ENCODE measurements at regions not wholly inside any gene's neighbourhood (a gene's known extent, or its start where the extent isn't known, plus 50 kb on each side); places are given as distances from the start of the nearest gene placed in this dataset.

DNA sequence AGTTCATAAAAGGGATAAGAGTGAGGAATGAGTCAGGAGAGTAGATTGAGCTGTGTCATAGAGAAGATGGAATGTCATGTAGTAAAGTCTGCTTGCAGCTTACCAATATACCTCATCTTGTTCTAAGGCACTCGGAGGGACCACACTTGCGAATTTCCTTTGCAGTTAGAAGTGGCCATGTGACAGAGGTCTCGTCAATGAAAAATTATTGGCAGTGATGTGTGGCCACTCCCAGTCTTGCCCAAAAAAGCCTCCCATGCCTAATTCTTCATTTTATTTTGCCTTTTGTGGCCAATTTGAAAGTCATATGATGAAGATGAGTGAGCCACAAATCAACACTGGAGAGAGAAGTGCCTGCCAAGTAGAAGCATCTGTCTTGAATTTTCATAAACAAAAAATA, 465.6 kb upstream of the ZNF385D start:
- Histone ChIP-seq H3K4me3 (ENCODE audit: low read depth in 1 of 2, low read length in 2 of 2) (no peak overlapping the region), H3K79me2 (ENCODE audit: insufficient read depth, low read length) (no peaks in the 10 kb centered on the region), H3K36me3 (ENCODE audit: insufficient read depth, low read length) (no peaks in the 10 kb centered on the region), H3K9ac (ENCODE audit: low read depth, low read length) (no peak overlapping the region), H2AFZ (ENCODE audit: low read depth, low read length) (no peak overlapping the region), H3K4me2 (ENCODE audit: insufficient read depth, low read length) (no peak overlapping the region), H3K9me3 (ENCODE audit: insufficient read depth, low read length, severe bottlenecking) (no peaks in the 10 kb centered on the region), H3K4me1 (ENCODE audit: insufficient read depth, low read length) (no peaks in the 10 kb centered on the region), H3K27me3 (ENCODE audit: insufficient read depth, low read length, poor library complexity) (no peaks in the 10 kb centered on the region), H3K27ac (ENCODE audit: low read length) (no peak overlapping the region), H4K20me1 (ENCODE audit: insufficient read depth, low read length) (no peaks in the 10 kb centered on the region)
- DNase-seq (no peak), ATAC-seq (ENCODE audit: insufficient read depth, low read depth) (no peak)
- TF ChIP-seq, protein P1, sequence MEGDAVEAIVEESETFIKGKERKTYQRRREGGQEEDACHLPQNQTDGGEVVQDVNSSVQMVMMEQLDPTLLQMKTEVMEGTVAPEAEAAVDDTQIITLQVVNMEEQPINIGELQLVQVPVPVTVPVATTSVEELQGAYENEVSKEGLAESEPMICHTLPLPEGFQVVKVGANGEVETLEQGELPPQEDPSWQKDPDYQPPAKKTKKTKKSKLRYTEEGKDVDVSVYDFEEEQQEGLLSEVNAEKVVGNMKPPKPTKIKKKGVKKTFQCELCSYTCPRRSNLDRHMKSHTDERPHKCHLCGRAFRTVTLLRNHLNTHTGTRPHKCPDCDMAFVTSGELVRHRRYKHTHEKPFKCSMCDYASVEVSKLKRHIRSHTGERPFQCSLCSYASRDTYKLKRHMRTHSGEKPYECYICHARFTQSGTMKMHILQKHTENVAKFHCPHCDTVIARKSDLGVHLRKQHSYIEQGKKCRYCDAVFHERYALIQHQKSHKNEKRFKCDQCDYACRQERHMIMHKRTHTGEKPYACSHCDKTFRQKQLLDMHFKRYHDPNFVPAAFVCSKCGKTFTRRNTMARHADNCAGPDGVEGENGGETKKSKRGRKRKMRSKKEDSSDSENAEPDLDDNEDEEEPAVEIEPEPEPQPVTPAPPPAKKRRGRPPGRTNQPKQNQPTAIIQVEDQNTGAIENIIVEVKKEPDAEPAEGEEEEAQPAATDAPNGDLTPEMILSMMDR (IDR thresholded peaks at IDR 0.05; ENCODE audit: borderline replicate concordance, extremely low read depth, low read length, poor library complexity, severe bottlenecking) = no peak
- TF ChIP-seq EZH2 (IDR thresholded peaks at IDR 0.05; ENCODE audit: borderline replicate concordance, low read depth, low read length, severe bottlenecking) = no peak

DNA sequence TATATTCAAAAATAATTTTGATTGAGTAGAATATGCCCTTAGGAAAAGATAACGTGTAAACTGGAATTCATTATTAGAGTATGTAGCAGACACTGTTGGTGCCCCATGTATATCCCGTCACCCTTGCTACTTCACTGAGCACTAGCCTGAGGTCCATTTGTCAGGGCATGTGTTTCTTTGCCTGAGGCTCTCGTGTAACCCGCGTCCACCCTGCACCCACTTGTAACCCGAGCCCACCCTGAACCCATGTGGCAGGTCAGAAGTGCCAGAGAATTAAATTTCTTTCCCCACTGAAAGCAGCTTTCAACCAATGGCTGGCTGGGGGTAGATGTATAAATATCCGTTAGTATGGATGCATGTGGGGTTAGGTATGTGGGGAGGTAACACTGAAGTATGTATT, 474.2 kb upstream of the ZNF385D start:
- Histone ChIP-seq H3K27me3 (ENCODE audit: insufficient read depth, low read length, poor library complexity) (no peaks in the 10 kb centered on the region), H3K4me3 (ENCODE audit: low read depth in 1 of 2, low read length in 2 of 2) (no peak overlapping the region), H3K9me3 (ENCODE audit: insufficient read depth, low read length, severe bottlenecking) (no peaks in the 10 kb centered on the region), H3K79me2 (ENCODE audit: insufficient read depth, low read length) (no peaks in the 10 kb centered on the region), H4K20me1 (ENCODE audit: insufficient read depth, low read length) (no peaks in the 10 kb centered on the region), H3K27ac (ENCODE audit: low read length) (no peak overlapping the region), H3K4me1 (ENCODE audit: insufficient read depth, low read length) (no peaks in the 10 kb centered on the region), H3K36me3 (ENCODE audit: insufficient read depth, low read length) (no peaks in the 10 kb centered on the region), H3K4me2 (ENCODE audit: insufficient read depth, low read length) (no peak overlapping the region), H2AFZ (ENCODE audit: low read depth, low read length) (no peak overlapping the region), H3K9ac (ENCODE audit: low read depth, low read length) (no peak overlapping the region)
- TF ChIP-seq, protein P1 (IDR thresholded peaks at IDR 0.05; ENCODE audit: borderline replicate concordance, extremely low read depth, low read length, poor library complexity, severe bottlenecking) = no peak
- DNase-seq = no peak
- no peak for ATAC-seq (ENCODE audit: insufficient read depth, low read depth)

DNA sequence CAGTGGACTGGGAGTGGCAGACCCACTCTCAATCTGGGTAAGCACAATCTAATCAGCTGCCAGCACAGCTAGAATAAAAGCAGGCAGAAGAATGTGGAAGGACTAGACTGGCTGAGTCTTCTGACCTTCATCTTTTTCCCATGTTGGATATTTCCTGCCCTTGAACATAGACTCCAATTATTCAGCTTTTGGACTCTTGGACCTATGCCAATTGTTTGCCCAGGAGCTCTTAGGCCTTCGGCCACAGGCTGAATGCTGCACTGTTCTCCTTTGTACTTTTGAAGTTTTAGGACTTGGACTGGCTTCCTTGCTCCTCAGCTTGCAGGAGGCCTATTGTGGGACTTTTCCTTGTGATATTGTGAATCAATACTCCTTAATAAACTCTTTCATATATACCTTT, 477.7 kb upstream of the ZNF385D start:
- ATAC-seq (ENCODE audit: insufficient read depth, low read depth) (no peak), DNase-seq (no peak)
- no peak overlapping the region for H3K4me2 ChIP-seq (ENCODE audit: insufficient read depth, low read length)
- H3K4me1 ChIP-seq (ENCODE audit: insufficient read depth, low read length) = no peaks in the 10 kb centered on the region
- no peak overlapping the region for H2AFZ ChIP-seq (ENCODE audit: low read depth, low read length)
- TF ChIP-seq EZH2 (IDR thresholded peaks at IDR 0.05; ENCODE audit: borderline replicate concordance, low read depth, low read length, severe bottlenecking) = no peak
- TF ChIP-seq, protein P1 (IDR thresholded peaks at IDR 0.05; ENCODE audit: borderline replicate concordance, extremely low read depth, low read length, poor library complexity, severe bottlenecking) = no peak
- no peaks in the 10 kb centered on the region for H4K20me1 ChIP-seq (ENCODE audit: insufficient read depth, low read length)
- no peak overlapping the region for H3K4me3 ChIP-seq (ENCODE audit: low read depth in 1 of 2, low read length in 2 of 2)
- H3K27me3 ChIP-seq (ENCODE audit: insufficient read depth, low read length, poor library complexity) = no peaks in the 10 kb centered on the region
- no peaks in the 10 kb centered on the region for H3K79me2 ChIP-seq (ENCODE audit: insufficient read depth, low read length)
- no peaks in the 10 kb centered on the region for H3K36me3 ChIP-seq (ENCODE audit: insufficient read depth, low read length)
- H3K27ac ChIP-seq (ENCODE audit: low read length) = no peak overlapping the region
- H3K9me3 ChIP-seq (ENCODE audit: insufficient read depth, low read length, severe bottlenecking) = no peaks in the 10 kb centered on the region
- H3K9ac ChIP-seq (ENCODE audit: low read depth, low read length) = no peak overlapping the region

DNA sequence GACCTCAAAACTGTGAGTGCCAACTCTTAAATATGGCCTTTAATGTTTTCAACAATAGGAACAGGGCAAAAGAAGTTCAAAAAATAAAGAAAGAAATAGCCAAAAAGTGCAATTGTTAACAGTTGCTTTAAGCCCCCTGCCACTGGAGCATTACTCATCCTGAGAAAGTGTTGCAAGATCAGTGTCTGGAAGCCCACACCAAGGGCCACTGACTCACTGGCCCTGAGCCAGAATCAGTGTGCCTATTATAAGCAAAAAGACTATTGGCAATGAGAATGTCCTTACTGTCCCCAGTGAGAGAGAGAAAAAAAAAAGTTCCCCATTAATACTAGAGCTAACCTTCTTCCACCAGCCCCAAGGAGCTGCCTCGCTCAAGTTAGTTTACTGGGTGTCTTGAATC, 480.1 kb upstream of the ZNF385D start:
- no peak overlapping the region for H3K27ac ChIP-seq (ENCODE audit: low read length)
- no peaks in the 10 kb centered on the region for H3K27me3 ChIP-seq (ENCODE audit: insufficient read depth, low read length, poor library complexity)
- no peak overlapping the region for H3K9ac ChIP-seq (ENCODE audit: low read depth, low read length)
- TF ChIP-seq, protein P1 (IDR thresholded peaks at IDR 0.05; ENCODE audit: borderline replicate concordance, extremely low read depth, low read length, poor library complexity, severe bottlenecking) = no peak
- TF ChIP-seq EZH2 (IDR thresholded peaks at IDR 0.05; ENCODE audit: borderline replicate concordance, low read depth, low read length, severe bottlenecking) = no peak
- no peaks in the 10 kb centered on the region for H3K4me1 ChIP-seq (ENCODE audit: insufficient read depth, low read length)
- no peaks in the 10 kb centered on the region for H3K9me3 ChIP-seq (ENCODE audit: insufficient read depth, low read length, severe bottlenecking)
- H4K20me1 ChIP-seq (ENCODE audit: insufficient read depth, low read length) = no peaks in the 10 kb centered on the region
- H3K79me2 ChIP-seq (ENCODE audit: insufficient read depth, low read length) = no peaks in the 10 kb centered on the region
- no peak overlapping the region for H3K4me2 ChIP-seq (ENCODE audit: insufficient read depth, low read length)
- no peak for ATAC-seq (ENCODE audit: insufficient read depth, low read depth)
- no peaks in the 10 kb centered on the region for H3K36me3 ChIP-seq (ENCODE audit: insufficient read depth, low read length)
- no peak overlapping the region for H2AFZ ChIP-seq (ENCODE audit: low read depth, low read length)
- H3K4me3 ChIP-seq (ENCODE audit: low read depth in 1 of 2, low read length in 2 of 2) = no peak overlapping the region
- DNase-seq = no peak

Data from DND-41 (cell line).